IMR-90 (cell line): ENCODE measurements at regions not wholly inside any gene's neighbourhood (a gene's known extent, or its start where the extent isn't known, plus 50 kb on each side); places are given as distances from the start of the nearest gene placed in this dataset.

Experiments used
- CHD1 ChIP-seq: IDR thresholded peaks from 2 replicates; pipeline ENCODE4 v1.6.1; 2012; ENCODE audit warnings: low read depth, low read length, improper control_type of control experiment
- TF ChIP-seq, protein P1 (sequence below): conservative IDR thresholded peaks from 2 replicates; pipeline ENCODE4 v1.5.1; 2012; ENCODE audit warnings: mild to moderate bottlenecking, low read depth, low read length, improper control_type of control experiment

- TF ChIP-seq, protein P1, sequence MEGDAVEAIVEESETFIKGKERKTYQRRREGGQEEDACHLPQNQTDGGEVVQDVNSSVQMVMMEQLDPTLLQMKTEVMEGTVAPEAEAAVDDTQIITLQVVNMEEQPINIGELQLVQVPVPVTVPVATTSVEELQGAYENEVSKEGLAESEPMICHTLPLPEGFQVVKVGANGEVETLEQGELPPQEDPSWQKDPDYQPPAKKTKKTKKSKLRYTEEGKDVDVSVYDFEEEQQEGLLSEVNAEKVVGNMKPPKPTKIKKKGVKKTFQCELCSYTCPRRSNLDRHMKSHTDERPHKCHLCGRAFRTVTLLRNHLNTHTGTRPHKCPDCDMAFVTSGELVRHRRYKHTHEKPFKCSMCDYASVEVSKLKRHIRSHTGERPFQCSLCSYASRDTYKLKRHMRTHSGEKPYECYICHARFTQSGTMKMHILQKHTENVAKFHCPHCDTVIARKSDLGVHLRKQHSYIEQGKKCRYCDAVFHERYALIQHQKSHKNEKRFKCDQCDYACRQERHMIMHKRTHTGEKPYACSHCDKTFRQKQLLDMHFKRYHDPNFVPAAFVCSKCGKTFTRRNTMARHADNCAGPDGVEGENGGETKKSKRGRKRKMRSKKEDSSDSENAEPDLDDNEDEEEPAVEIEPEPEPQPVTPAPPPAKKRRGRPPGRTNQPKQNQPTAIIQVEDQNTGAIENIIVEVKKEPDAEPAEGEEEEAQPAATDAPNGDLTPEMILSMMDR, result no peak
- no peak for TF ChIP-seq CHD1
Observed at GRCh38 chr2:51103205-51103604, 71.3 kb upstream of the NRXN1 start.
